ENCODE measurements at regions not wholly inside any gene's neighbourhood (a gene's known extent, or its start where the extent isn't known, plus 50 kb on each side); places are given as distances from the start of the nearest gene placed in this dataset.
A peak's percentile ranks its signal among the peaks of the same experiment; 100 is the strongest.

DNA sequence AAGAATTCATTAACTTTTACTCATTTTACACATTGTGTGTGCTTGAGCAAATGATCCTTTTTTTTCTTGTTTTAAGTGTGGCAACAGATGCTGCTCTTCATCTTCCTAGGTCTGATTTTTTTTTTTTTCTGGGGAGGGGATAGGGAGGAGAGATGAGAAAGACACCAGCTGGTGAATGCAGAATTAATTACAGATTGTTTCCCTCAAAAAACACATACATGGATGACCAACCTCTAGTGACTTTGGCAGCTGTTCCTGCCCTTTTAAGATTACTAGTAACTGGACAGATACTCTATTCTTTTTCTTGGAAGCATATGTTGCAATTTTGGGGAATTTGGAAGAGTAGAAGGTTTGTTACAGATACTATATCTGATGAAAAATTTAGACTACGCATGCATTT is 103.6 kb upstream of the MYO16 start:
- DNase-seq (no peak), ATAC-seq (ENCODE audit: low FRiP score in 2 of 2) (no peak)
- no peak overlapping the region for H3K27ac ChIP-seq
- TF ChIP-seq POLR2AphosphoS5 (IDR thresholded peaks at IDR 0.05) (peak in 1 of 2 donors; percentile 74), POLR2A (IDR thresholded peaks at IDR 0.05) (no peak), EP300 (IDR thresholded peaks at IDR 0.05) (no peak)
- no peaks in the 10 kb centered on the region for H3K9me3 ChIP-seq
- no peaks in the 10 kb centered on the region for H3K27me3 ChIP-seq
- no peaks in the 10 kb centered on the region for H3K36me3 ChIP-seq
- WGBS, 2 donors = 76 to 85% methylated on average over 1 of the region's 1 CpG
- no peak overlapping the region for H3K4me3 ChIP-seq
- H3K4me1 ChIP-seq = peaks cover 0 to 3% (median 0%) of the 10 kb centered on the region in 4 donors

DNA sequence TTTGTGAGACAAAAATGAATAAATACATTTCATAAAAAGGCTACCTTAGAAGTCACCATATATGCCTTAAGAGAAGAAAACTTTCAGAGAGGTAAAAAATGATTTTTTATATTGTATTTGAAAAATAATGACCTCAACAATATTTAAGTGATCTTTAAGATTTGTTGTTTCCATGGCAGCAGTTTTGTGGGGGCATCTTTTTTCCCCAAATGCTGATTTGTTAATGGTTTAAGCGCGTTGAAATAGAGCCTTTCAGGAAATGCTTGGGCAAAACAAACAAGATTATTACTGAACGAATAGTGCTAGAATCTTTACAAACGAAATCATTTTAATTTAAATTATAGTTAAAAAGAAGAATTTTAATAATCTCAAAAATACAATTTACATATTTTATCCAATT is 103.1 kb upstream of the MYO16 start:
- H3K36me3 ChIP-seq = no peaks in the 10 kb centered on the region
- no peaks in the 10 kb centered on the region for H3K27me3 ChIP-seq
- WGBS, 2 donors = 69 to 75% methylated on average over 4 of the region's 4 CpGs
- no peak overlapping the region for H3K4me3 ChIP-seq
- ATAC-seq (ENCODE audit: low FRiP score in 2 of 2) (no peak), DNase-seq (no peak)
- peaks cover 0 to 3% (median 0%) of the 10 kb centered on the region in 4 donors for H3K4me1 ChIP-seq
- TF ChIP-seq, protein P1, sequence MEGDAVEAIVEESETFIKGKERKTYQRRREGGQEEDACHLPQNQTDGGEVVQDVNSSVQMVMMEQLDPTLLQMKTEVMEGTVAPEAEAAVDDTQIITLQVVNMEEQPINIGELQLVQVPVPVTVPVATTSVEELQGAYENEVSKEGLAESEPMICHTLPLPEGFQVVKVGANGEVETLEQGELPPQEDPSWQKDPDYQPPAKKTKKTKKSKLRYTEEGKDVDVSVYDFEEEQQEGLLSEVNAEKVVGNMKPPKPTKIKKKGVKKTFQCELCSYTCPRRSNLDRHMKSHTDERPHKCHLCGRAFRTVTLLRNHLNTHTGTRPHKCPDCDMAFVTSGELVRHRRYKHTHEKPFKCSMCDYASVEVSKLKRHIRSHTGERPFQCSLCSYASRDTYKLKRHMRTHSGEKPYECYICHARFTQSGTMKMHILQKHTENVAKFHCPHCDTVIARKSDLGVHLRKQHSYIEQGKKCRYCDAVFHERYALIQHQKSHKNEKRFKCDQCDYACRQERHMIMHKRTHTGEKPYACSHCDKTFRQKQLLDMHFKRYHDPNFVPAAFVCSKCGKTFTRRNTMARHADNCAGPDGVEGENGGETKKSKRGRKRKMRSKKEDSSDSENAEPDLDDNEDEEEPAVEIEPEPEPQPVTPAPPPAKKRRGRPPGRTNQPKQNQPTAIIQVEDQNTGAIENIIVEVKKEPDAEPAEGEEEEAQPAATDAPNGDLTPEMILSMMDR (IDR thresholded peaks at IDR 0.05) = no peak
- no peak for TF ChIP-seq POLR2AphosphoS5 (IDR thresholded peaks at IDR 0.05)
- TF ChIP-seq POLR2A (IDR thresholded peaks at IDR 0.05) = no peak
- TF ChIP-seq EP300 (IDR thresholded peaks at IDR 0.05) = no peak
- no peak overlapping the region for H3K27ac ChIP-seq
- no peaks in the 10 kb centered on the region for H3K9me3 ChIP-seq

- H3K4me1 ChIP-seq = peaks cover 0 to 3% (median 0%) of the 10 kb centered on the region in 4 donors
- H3K36me3 ChIP-seq = no peaks in the 10 kb centered on the region
- no peak for TF ChIP-seq POLR2A (IDR thresholded peaks at IDR 0.05)
- TF ChIP-seq, protein P1 (IDR thresholded peaks at IDR 0.05) = no peak
- TF ChIP-seq EP300 (IDR thresholded peaks at IDR 0.05) = no peak
- TF ChIP-seq POLR2AphosphoS5 (IDR thresholded peaks at IDR 0.05) = no peak
- no peak overlapping the region for H3K4me3 ChIP-seq
- no peaks in the 10 kb centered on the region for H3K27me3 ChIP-seq
- DNase-seq = no peak
- no peaks in the 10 kb centered on the region for H3K9me3 ChIP-seq
- no peak for ATAC-seq (ENCODE audit: low FRiP score in 2 of 2)
- 32 to 52% methylated on average over 1 of the region's 1 CpG for WGBS, 2 donors
- H3K27ac ChIP-seq = no peak overlapping the region
These were observed 101.6 kb upstream of the MYO16 start for GRCh38 chr13:108527844-108528243.

GRCh38 chr13:108528303-108528702 is 101.1 kb upstream of the MYO16 start:
- no peak for DNase-seq
- Histone ChIP-seq H3K27me3 (no peaks in the 10 kb centered on the region), H3K27ac (no peak overlapping the region), H3K36me3 (no peaks in the 10 kb centered on the region), H3K4me3 (no peak overlapping the region), H3K4me1 (peaks cover 0 to 3% (median 0%) of the 10 kb centered on the region in 4 donors), H3K9me3 (no peaks in the 10 kb centered on the region)
- no peak for ATAC-seq (ENCODE audit: low FRiP score in 2 of 2)
- 13 to 26% methylated on average over 1 to 2 of the region's 2 CpGs for WGBS, 2 donors
- TF ChIP-seq POLR2A (IDR thresholded peaks at IDR 0.05) (no peak), POLR2AphosphoS5 (IDR thresholded peaks at IDR 0.05) (no peak), EP300 (IDR thresholded peaks at IDR 0.05) (no peak)
- TF ChIP-seq, protein P1 (IDR thresholded peaks at IDR 0.05) = no peak

DNA sequence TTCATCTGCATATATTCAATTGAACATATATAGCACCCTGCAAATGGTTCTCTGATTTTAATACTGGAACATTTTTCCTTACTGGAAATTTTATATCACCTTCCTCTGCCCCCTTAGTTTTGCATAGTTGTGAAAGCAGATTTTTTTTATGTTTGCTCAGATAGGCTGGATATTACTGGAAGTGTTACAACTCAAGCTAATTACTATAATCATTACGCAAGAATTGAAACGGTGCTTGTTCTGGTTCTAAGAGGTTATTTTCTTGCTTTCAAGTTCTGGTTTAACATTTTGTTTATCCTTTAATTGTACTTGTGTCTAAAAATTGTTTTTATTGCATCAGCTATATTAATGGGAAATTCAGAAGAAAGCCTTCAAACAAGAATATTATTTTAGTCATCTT is 95.6 kb upstream of the MYO16 start:
- no peak for DNase-seq
- Histone ChIP-seq H3K4me3 (no peak overlapping the region), H3K36me3 (no peaks in the 10 kb centered on the region), H3K27me3 (no peaks in the 10 kb centered on the region), H3K9me3 (no peaks in the 10 kb centered on the region), H3K4me1 (no peaks in the 10 kb centered on the region), H3K27ac (no peak overlapping the region)
- TF ChIP-seq, protein P1 (IDR thresholded peaks at IDR 0.05) = no peak
- TF ChIP-seq POLR2A (IDR thresholded peaks at IDR 0.05) = no peak
- TF ChIP-seq EP300 (IDR thresholded peaks at IDR 0.05) = no peak
- no peak for TF ChIP-seq POLR2AphosphoS5 (IDR thresholded peaks at IDR 0.05)
- no peak for ATAC-seq (ENCODE audit: low FRiP score in 2 of 2)
- 37 to 45% methylated on average over 2 of the region's 2 CpGs for WGBS, 2 donors
